Medulla oblongata (tissue), 1 donor: ENCODE measurements at regions not wholly inside any gene's neighbourhood (a gene's known extent, or its start where the extent isn't known, plus 50 kb on each side); places are given as distances from the start of the nearest gene placed in this dataset.

ENCODE experiments used
- DNase-seq: peaks from one replicate; pipeline ENCODE4 v3.0.0-alpha.2; 2015; ENCODE audit errors: extremely low spot score

GRCh38 chr3:181660337-181660736 lies 51.4 kb upstream of the SOX2 start:
- DNase-seq = peak; percentile 34

- no peak for DNase-seq
Observed at GRCh38 chr3:181637456-181637855, 74.3 kb upstream of the SOX2 start.

DNA sequence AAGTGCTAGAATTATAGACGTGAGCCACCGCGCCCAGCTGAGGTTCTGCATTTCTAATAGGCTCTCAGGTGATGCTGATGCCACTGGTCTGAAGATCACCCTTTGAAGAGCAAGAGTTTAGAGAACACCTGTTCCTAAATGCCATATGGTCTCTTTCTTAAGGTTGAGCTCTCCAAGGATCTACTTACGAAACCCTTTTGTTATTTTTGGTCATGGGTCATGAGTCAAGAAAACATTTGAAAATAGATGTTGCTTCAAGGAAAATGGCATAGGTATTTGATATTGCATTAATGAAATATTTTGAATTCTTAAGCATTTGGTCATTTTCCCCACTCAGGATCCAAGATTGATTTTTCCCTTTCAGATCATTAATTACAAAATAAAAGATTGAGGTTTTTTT lies 74.7 kb upstream of the SOX2 start:
- no peak for DNase-seq

- DNase-seq = no peak
Observed at GRCh38 chr3:181635141-181635540, 76.6 kb upstream of the SOX2 start.

GRCh38 chr3:181633556-181633955 lies 78.2 kb upstream of the SOX2 start:
- no peak for DNase-seq

DNA sequence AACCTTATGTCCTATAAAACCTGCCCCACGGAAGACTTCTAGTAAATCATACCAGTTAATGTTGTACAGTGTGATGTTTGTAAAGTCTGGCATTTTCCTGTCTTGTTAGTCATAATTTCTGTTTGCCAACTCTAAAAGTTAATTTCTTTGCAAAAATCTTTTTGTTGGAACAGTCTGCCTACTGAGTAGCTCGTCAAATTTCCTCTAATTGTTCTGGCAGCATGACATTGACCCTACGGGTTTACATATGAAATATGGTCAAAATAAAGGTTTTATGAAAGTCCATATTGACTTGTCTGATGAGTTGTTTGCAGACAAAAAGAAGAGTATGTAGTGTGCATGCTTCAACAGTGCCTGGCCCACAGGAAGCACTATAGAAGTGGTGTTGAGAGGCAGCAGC lies 79.8 kb upstream of the SOX2 start:
- DNase-seq = no peak

DNA sequence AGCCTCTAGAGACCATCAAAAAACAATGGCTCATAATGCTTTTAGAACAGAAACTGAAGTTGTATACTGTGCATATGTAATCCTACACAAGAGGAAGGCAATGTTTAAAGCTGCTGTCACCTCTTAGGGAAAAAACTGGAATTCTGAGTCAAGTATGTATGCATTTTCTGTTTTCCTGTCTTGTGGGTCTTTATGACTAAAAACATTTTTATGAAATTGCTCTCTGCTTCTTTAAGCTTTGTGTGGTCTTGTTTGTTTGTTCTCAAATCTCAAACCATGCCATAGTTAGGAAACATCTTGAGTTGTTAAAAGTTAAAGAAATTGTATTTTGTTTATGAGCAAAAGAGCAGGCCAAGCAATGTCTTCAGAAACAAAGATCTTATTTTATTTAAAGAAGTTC lies 80.9 kb upstream of the SOX2 start:
- DNase-seq = no peak

- peak; percentile 66 for DNase-seq
Observed at GRCh38 chr3:181629711-181630110, 82.0 kb upstream of the SOX2 start.

- DNase-seq = peak; percentile 47
Observed at GRCh38 chr3:181629029-181629428, 82.7 kb upstream of the SOX2 start.

DNA sequence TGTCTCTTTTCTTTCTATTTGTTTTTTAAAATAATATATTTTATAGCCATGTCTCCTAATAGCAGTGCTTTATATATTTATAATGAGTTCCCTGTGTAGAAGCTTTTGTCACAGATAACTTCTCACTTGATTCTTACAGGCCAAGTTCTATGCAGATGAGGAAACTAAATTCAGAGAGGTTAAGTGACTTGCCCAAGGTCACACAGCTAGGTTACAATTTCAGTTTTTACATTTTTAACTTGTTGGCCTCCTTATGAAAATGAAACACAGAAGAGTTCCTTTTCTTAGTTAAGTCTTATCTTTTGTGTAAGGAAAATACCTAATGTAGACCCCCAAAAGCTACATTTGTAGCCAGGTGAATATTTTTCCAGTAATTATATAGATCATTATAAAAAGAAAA lies 83.3 kb upstream of the SOX2 start:
- DNase-seq = no peak

DNA sequence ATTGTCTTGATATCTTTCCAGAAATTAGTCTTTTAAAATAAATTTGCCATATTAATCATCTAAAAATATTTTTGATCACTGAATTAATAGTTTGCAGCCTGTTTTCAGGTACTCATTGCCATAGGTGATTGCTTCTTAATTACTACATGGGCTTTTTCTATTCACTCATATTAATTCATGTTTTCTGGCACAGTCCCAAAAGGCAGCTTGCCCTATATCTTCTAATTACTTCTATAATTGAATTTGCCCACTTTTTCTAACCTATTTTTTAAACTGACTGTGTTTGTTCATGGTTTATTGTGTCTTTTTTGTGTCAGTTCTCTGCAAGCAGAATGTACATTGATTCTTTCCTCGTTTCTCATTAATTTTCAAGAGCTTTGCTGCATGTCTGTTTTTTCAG lies 85.7 kb upstream of the SOX2 start:
- no peak for DNase-seq

DNA sequence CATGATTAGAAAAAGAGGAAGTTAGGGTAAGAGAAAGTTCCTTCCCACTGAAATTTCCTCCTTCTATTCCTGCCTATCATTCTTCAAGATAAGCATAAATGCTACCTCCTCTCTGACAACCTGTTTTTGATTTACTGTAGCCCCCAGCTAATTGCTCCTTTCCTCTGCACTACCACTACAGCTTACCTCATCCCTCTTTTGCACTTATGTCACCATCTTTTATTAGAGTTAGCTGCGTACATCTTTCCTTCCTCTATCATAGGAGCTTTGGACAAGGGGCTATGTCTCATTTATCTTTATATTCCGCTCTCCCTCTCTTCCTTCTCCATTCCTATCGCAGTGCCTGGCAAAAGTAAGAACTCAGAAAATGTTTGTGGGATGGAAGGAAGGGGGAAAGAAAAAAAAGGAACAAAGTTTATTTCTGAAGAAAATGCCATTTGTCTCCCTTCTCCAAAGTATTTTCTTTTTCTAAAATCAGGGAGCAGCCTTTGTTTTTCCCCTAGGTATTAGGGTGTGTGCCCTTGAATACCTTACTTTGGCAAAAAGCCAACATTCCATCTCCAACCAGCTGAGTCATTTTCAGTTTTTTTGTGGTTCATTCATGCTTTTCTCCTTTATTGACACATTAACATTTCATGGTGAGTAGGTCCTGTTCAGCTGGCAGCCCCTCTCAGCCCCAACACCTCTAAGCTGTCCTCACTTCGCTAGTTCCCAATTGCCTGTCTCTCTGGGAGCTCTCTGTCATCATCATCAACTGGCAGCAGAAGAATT lies 87.6 kb upstream of the SOX2 start:
- DNase-seq = peak; percentile 48

GRCh38 chr3:181622365-181622764 lies 89.4 kb upstream of the SOX2 start:
- DNase-seq = peak; percentile 35

- DNase-seq = peak; percentile 31
Observed at GRCh38 chr3:181619897-181620296, 91.8 kb upstream of the SOX2 start.

DNA sequence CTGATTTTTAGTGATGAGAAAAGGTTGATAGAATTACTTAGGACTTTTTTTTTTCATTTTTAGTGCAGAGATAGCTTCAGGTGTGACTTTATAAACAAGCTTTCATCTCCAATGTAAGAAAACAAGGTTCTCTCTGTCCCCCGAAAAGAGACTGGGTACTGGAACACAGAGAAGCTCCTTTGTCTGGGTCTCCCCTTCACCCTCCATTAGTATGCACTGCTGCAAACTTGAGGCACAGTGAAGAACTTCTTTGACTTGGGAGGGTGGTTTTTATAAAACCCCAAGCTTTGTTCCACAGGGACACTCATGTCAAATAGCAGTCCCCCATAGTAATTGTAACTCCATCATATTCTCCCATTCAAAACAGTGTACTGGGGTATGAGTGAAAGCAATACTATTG lies 93.5 kb upstream of the SOX2 start:
- DNase-seq = peak; percentile 69

- peak; percentile 50 for DNase-seq
Observed at GRCh38 chr3:181616088-181617070, 95.3 kb upstream of the SOX2 start.

GRCh38 chr3:181615666-181616065 lies 96.1 kb upstream of the SOX2 start:
- DNase-seq = peak; percentile 55

DNA sequence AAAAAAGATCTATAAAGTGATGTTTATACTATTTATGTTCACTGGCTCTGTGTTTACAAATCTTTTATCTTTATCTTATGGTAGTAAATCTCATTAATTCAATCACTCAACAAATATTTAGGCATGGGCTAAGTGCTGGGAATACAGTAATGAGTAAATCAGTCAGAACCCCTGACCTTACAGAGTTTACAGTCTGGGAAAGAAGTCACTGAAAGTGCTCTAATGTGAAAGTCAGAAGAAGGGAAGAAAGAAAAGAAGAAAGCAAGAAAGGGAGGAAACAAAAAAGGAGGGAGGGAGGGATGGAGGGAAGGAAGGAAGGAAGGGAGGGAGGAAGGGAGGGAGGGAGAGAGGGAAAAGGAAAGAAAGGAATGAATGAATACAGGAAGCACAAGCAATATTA lies 96.8 kb upstream of the SOX2 start:
- DNase-seq = peak; percentile 42

DNA sequence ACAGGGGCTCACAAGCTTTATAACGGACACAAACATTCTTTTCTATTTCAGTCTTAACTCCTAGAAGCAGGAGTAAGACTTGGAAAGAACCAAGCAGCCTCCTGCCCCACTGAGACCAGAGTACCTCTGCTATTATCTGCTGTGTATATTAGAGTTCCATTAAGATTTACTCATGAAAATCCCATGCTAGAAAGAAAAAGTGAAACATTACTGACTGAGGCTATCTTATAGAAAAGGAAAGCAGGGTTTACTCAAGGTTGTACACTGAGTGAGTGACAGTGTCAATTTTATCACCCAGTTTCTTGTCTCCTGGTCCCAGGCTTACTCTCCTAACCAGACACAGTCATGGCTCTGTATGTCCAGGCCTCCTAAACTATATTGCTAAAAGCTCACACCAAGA lies 97.9 kb upstream of the SOX2 start:
- peak; percentile 66 for DNase-seq

GRCh38 chr3:181613191-181613590 lies 98.5 kb upstream of the SOX2 start:
- peak; percentile 30 for DNase-seq

- no peak for DNase-seq
Observed at GRCh38 chr3:181610973-181611265, 100.8 kb upstream of the SOX2 start.

DNA sequence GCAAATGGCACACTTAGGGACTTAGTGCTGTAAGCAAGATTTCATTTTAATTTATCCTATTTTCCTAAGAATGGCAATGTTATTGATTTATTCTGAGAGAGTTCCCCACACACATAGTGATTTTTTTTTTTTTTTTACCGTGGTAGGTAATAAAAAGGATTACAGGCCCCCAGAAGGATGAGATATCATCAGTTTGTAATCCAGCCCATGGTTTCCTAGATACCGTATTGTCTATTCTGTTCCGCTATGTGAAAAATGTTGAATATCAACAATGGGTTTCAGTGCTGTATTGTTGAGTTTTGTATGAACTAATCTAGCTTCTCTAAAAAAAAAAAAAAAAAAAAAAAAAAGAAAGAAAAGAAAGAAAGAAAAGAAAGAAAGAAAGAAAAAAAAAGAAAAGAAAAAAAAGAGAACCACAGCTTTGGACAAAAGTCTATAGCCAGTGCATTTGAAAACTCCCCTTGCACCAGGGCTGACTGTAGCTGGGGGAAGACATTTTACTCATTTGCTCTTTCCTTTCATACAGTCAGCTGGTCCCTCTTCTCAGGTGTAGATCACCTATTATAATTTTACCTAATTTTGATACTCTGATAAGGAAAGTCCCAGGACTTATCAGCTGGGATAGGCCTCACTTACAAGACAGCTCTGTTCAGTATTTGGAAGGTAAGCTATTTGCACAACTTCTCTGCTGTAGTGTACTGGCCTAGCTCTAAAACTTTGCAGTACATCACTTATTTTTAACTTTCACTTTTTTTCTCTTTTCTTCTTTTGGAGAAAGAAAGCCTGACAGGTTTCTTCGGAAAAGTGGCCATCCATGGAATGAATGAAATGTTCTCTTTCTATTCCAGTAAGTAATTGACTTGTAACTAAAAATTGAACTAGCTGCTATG lies 101.4 kb upstream of the SOX2 start:
- peak; percentile 53 for DNase-seq
